ENCODE measurements at regions not wholly inside any gene's neighbourhood (a gene's known extent, or its start where the extent isn't known, plus 50 kb on each side); places are given as distances from the start of the nearest gene placed in this dataset.

DNA sequence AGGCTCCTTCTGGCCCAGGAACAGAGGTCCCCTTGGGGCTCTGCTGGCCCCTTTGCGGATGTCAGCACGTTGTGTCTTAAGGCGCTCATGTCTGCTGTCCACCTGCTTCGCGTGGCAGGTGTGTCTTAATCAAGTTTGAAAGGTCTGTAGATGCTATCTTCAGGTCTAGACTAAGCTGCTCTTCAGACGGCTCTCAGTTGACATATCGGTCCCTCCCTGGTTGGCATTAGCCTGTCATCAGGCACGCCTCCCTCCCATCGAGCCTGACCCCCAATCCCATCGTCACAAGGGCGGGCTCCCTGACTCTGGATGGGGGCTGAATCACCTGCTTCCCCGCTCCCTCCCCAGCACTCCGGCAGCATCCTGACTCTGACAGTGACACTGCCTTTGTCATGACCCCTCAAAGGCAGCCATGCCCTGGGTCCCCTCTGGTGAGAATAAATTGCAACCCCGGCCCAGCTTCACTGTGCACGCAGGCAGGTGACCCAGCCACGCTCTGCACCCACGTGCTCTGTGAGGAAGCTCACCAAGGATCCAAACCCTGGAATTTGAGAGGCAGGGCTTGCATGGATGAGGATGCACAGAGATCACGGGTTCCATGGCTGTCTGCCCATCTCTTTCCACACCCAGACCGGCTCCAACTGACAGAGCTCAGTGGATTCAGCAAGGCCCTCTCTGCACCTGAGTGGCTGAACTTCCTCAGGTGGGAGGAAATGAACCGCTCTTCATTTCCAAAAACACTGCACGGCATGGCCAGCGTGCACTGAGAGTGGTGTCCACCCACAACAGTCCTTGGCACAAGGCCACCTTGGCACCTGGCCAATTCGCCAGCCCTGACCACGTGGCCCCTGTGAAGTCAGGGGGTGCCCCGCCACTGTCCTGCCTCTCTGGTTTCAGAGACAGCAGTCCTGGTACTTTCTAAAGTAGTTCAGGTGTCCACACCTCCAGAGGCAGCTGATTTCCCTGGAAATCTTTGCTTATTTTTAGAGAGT lies 110.2 kb upstream of the GPC1 start:
- Histone ChIP-seq H3K9me3 (no peaks in the 10 kb centered on the region), H3K4me1 (replicated peaks) (no peaks in the 10 kb centered on the region), H3K36me3 (no peaks in the 10 kb centered on the region), H3K4me3 (no peak overlapping the region), H3K27ac (no peak overlapping the region), H3K27me3 (replicated peaks; ENCODE audit: insufficient read depth) (no peaks in the 10 kb centered on the region)
- 65% methylated on average over 25 of the region's 25 CpGs for WGBS
- TF ChIP-seq POLR2A (IDR thresholded peaks at IDR 0.05), result no peak
- TF ChIP-seq, protein P1, sequence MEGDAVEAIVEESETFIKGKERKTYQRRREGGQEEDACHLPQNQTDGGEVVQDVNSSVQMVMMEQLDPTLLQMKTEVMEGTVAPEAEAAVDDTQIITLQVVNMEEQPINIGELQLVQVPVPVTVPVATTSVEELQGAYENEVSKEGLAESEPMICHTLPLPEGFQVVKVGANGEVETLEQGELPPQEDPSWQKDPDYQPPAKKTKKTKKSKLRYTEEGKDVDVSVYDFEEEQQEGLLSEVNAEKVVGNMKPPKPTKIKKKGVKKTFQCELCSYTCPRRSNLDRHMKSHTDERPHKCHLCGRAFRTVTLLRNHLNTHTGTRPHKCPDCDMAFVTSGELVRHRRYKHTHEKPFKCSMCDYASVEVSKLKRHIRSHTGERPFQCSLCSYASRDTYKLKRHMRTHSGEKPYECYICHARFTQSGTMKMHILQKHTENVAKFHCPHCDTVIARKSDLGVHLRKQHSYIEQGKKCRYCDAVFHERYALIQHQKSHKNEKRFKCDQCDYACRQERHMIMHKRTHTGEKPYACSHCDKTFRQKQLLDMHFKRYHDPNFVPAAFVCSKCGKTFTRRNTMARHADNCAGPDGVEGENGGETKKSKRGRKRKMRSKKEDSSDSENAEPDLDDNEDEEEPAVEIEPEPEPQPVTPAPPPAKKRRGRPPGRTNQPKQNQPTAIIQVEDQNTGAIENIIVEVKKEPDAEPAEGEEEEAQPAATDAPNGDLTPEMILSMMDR (IDR thresholded peaks at IDR 0.05), result no peak
- TF ChIP-seq POLR2AphosphoS5 (IDR thresholded peaks at IDR 0.05), result no peak
- DNase-seq (ENCODE audit: low spot score), result no peak
- intact Hi-C loops (cut with DNase I), result no loop called here

DNA sequence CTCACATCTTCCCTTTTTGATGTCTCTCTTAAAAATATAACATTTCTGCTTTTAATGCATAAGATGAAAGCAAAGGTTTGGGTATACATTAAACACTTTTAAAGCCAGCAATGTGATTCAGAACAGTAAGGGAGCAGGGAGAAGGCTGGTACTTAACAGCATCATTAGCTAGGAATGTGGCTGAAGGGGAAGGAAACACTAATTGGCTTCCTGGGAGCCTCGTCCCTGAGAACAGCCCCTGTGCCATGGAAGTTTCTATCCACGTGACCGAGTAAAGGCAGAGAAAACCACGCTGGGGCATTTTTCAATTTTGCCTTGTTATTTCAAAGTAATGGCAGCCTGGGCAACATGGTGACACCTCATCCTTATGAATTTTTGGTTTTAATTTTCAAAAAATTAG lies 109.2 kb upstream of the GPC1 start:
- intact Hi-C loops (cut with DNase I), result no loop called here
- Histone ChIP-seq H3K27ac (no peak overlapping the region), H3K36me3 (no peaks in the 10 kb centered on the region), H3K27me3 (replicated peaks; ENCODE audit: insufficient read depth) (no peaks in the 10 kb centered on the region), H3K9me3 (no peaks in the 10 kb centered on the region), H3K4me3 (no peak overlapping the region), H3K4me1 (replicated peaks) (no peaks in the 10 kb centered on the region)
- TF ChIP-seq POLR2AphosphoS5 (IDR thresholded peaks at IDR 0.05), result no peak
- TF ChIP-seq, protein P1 (IDR thresholded peaks at IDR 0.05), result no peak
- no peak for TF ChIP-seq POLR2A (IDR thresholded peaks at IDR 0.05)
- 79% methylated on average over 4 of the region's 4 CpGs for WGBS
- no peak for DNase-seq (ENCODE audit: low spot score)

DNA sequence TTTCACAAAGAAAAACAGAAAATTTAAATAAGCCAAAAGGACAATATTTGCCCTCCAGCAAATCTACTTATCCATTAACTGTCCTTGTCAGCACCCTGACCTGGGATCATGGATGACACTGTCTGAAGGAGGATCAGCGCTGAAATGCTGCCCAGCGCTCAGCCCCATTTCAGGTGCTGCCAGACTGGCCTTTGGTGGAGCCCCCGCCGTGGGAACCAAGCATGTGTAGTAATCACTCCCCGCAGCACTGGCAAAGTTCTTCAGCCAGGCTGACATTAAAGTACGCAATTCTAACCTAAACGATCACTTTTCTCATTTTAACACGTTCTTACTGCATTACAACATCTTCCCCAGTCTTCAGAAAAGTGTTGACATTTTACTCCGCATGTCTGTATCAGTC lies 108.6 kb upstream of the GPC1 start:
- H3K4me3 ChIP-seq, result no peak overlapping the region
- TF ChIP-seq, protein P1 (IDR thresholded peaks at IDR 0.05), result no peak
- TF ChIP-seq POLR2A (IDR thresholded peaks at IDR 0.05) (no peak), POLR2AphosphoS5 (IDR thresholded peaks at IDR 0.05) (no peak)

DNA sequence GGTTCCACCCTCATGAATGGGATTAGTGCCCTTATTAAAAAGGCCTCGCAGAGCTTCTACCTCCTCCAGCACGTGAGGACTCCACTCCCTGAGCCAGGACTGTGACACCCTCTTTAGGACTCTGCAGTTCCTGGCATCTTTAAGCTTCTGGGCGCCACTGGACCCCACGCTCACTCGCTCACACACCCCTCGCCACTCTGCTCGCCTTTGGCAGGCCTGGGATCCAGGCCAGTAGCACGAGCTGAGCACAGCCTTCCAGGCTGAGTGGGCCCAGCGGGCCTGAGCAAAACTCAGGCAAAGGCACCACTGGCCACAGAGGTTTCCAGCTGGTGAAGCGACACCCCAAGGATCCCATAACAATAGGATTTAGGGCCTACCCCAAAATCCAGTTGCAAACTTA lies 107.9 kb upstream of the GPC1 start:
- Histone ChIP-seq H3K4me3 (no peak overlapping the region), H3K36me3 (no peaks in the 10 kb centered on the region), H3K9me3 (no peaks in the 10 kb centered on the region), H3K27me3 (replicated peaks; ENCODE audit: insufficient read depth) (no peaks in the 10 kb centered on the region), H3K27ac (no peak overlapping the region), H3K4me1 (replicated peaks) (no peaks in the 10 kb centered on the region)
- intact Hi-C loops (cut with DNase I), result no loop called here
- no peak for TF ChIP-seq POLR2AphosphoS5 (IDR thresholded peaks at IDR 0.05)
- TF ChIP-seq POLR2A (IDR thresholded peaks at IDR 0.05), result no peak
- TF ChIP-seq, protein P1 (IDR thresholded peaks at IDR 0.05), result no peak
- WGBS, result 97% methylated on average over 10 of the region's 10 CpGs
- no peak for DNase-seq (ENCODE audit: low spot score)

More for the DNA sequence above, 108.6 kb upstream of the GPC1 start:
- intact Hi-C loops (cut with DNase I), result no loop called here
- Histone ChIP-seq H3K9me3 (no peaks in the 10 kb centered on the region), H3K36me3 (no peaks in the 10 kb centered on the region), H3K27me3 (replicated peaks; ENCODE audit: insufficient read depth) (no peaks in the 10 kb centered on the region), H3K4me1 (replicated peaks) (no peaks in the 10 kb centered on the region), H3K27ac (no peak overlapping the region)
- DNase-seq (ENCODE audit: low spot score), result no peak
- 91% methylated on average over 9 of the region's 9 CpGs for WGBS

DNA sequence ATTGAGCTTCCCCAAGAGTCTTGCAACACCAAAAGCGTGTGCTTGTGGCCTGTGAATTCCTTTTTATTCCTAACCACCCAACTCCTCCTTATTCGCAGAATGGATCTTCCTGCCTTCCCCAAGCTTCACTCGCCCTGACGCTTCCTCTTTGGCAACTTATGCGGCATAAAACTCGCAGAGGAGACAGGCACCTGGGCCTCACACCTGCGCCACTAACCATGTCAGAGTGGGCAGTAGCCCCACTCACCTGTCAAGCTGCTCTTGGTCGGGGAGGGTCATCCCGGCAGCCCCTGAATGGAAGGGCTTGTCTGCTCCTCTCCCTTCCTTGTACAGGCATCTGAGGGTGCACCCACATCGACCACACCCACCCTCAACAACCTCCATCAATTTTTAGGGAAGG lies 106.9 kb upstream of the GPC1 start:
- no peaks in the 10 kb centered on the region for H3K36me3 ChIP-seq
- 87% methylated on average over 10 of the region's 10 CpGs for WGBS
- TF ChIP-seq, protein P1 (IDR thresholded peaks at IDR 0.05), result no peak
- TF ChIP-seq POLR2AphosphoS5 (IDR thresholded peaks at IDR 0.05) (no peak), POLR2A (IDR thresholded peaks at IDR 0.05) (no peak)
- H3K9me3 ChIP-seq, result no peaks in the 10 kb centered on the region
- no peak overlapping the region for H3K4me3 ChIP-seq
- no peak for DNase-seq (ENCODE audit: low spot score)
- intact Hi-C loops (cut with DNase I), result no loop called here
- no peaks in the 10 kb centered on the region for H3K4me1 ChIP-seq (replicated peaks)
- no peak overlapping the region for H3K27ac ChIP-seq
- no peaks in the 10 kb centered on the region for H3K27me3 ChIP-seq (replicated peaks; ENCODE audit: insufficient read depth)
